Testis (tissue), 2 donors: ENCODE measurements at regions not wholly inside any gene's neighbourhood (a gene's known extent, or its start where the extent isn't known, plus 50 kb on each side); places are given as distances from the start of the nearest gene placed in this dataset.
A peak's percentile ranks its signal among the peaks of the same experiment; 100 is the strongest.

Experiments used
- DNase-seq: peaks from one replicate; pipeline ENCODE4 v3.0.0-alpha.2; 2019
- H3K27ac ChIP-seq, 2 donors: fragments of 200-600 bp; sonication (generic); one replicate each; pipeline ENCODE4 v1.5.1; 2019
- H3K27me3 ChIP-seq: fragments of 200-600 bp; sonication (generic); one replicate; pipeline ENCODE4 v1.5.1; 2019
- H3K36me3 ChIP-seq: fragments of 200-600 bp; sonication (generic); one replicate; pipeline ENCODE4 v1.5.1; 2017; ENCODE audit warnings: low read depth; ENCODE audit errors: missing control alignments
- H3K4me1 ChIP-seq: fragments of 200-600 bp; sonication (generic); one replicate; pipeline ENCODE4 v1.5.1; 2019
- H3K4me3 ChIP-seq, 2 donors: fragments of 200-600 bp; sonication (generic); one replicate each; pipeline ENCODE4 v1.5.1; 2017 to 2019
- H3K9me3 ChIP-seq: fragments of 200-600 bp; sonication (generic); one replicate; pipeline ENCODE4 v1.5.1; 2017
- POLR2A ChIP-seq: fragments of 450-650 bp; IDR thresholded peaks from one replicate; pipeline ENCODE4 v1.6.1; 2017; ENCODE audit warnings: antibody characterized with exemption, mild to moderate bottlenecking, moderate library complexity
- WGBS, 2 donors: methylation state at CpG; one replicate each; pipeline ENCODE4 v1.1.5; 2018; 5-methylcytosine and 5-hydroxymethylcytosine counted together
- intact Hi-C: fragments of 100-400 bp; cut with DNase I; formaldehyde crosslinking; loops from one replicate; pipeline ENCODE4 v1.15.1; 2023; ENCODE audit warnings: low total_unique reads
- TF ChIP-seq, protein P1 (sequence below), 3 experiments: fragments of 450-650 bp in 2 of 3; fragments of 200-600 bp in 1 of 3; sonication (generic) in 1 of 3; IDR thresholded peaks; one replicate each; pipeline ENCODE4 v1.5.1; 2016 to 2019; ENCODE audit warnings: antibody characterized with exemption in 3 of 3, mild to moderate bottlenecking in 2 of 3, moderate library complexity in 1 of 3

DNA sequence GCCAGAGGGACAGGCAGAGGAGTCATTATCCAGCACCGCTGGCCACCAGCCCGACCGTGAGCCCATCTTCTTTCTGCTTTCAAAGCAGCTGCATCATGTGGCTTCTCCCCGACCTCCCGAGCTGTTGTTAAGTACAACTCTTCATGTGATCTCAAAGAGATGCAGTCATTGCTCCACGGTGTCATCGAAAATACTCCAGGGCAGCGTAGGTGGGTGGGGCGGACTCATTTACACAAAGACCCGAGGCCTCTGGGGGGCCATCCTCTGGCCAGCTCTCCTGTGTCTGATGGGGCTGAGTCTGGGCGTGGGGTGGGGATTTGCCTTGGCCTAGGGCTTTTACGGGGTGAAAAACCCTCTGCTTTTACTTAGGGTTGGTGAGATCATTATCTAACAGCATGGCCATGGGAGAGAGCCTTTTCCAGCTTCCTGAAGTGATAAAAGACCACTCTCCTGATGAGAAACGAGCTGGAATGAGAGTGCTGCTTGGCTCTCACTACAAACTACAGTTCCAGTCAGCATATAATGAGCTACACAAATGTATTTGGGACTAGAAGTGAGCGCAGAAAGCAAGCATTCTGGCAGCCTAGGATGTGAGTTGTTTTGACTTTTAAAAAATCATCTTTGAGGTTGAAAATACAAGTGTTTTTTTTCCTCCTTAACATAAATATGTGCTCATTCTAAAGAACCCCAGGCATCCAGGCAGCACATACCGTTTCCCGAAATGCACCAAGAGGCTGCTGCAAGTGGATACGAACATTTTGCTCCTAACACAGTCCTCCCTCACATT, 165.0 kb downstream of the RHOU start:
- H3K27ac ChIP-seq: no peak overlapping the region
- WGBS, 2 donors: 45 to 62% methylated on average over 17 of the region's 17 CpGs
- no peaks in the 10 kb centered on the region for H3K27me3 ChIP-seq
- no peaks in the 10 kb centered on the region for H3K36me3 ChIP-seq
- intact Hi-C loops: no loop called here
- DNase-seq: peak; percentile 66
- TF ChIP-seq, protein P1, sequence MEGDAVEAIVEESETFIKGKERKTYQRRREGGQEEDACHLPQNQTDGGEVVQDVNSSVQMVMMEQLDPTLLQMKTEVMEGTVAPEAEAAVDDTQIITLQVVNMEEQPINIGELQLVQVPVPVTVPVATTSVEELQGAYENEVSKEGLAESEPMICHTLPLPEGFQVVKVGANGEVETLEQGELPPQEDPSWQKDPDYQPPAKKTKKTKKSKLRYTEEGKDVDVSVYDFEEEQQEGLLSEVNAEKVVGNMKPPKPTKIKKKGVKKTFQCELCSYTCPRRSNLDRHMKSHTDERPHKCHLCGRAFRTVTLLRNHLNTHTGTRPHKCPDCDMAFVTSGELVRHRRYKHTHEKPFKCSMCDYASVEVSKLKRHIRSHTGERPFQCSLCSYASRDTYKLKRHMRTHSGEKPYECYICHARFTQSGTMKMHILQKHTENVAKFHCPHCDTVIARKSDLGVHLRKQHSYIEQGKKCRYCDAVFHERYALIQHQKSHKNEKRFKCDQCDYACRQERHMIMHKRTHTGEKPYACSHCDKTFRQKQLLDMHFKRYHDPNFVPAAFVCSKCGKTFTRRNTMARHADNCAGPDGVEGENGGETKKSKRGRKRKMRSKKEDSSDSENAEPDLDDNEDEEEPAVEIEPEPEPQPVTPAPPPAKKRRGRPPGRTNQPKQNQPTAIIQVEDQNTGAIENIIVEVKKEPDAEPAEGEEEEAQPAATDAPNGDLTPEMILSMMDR (IDR thresholded peaks at IDR 0.05): no peak
- TF ChIP-seq POLR2A: no peak
- peaks cover 12% of the 10 kb centered on the region for H3K4me1 ChIP-seq
- no peak overlapping the region for H3K4me3 ChIP-seq
- no peaks in the 10 kb centered on the region for H3K9me3 ChIP-seq

- Histone ChIP-seq H3K9me3 (no peaks in the 10 kb centered on the region), H3K27me3 (no peaks in the 10 kb centered on the region), H3K4me3 (no peak overlapping the region), H3K27ac (no peak overlapping the region), H3K36me3 (no peaks in the 10 kb centered on the region), H3K4me1 (peaks cover 12% of the 10 kb centered on the region)
- intact Hi-C loops: no loop called here
- 80 to 84% methylated on average over 6 of the region's 6 CpGs for WGBS, 2 donors
- DNase-seq: no peak
- TF ChIP-seq POLR2A: no peak
- TF ChIP-seq, protein P1 (IDR thresholded peaks at IDR 0.05): no peak
Observed at GRCh38 chr1:228900886-228901392, 165.7 kb downstream of the RHOU start.

DNA sequence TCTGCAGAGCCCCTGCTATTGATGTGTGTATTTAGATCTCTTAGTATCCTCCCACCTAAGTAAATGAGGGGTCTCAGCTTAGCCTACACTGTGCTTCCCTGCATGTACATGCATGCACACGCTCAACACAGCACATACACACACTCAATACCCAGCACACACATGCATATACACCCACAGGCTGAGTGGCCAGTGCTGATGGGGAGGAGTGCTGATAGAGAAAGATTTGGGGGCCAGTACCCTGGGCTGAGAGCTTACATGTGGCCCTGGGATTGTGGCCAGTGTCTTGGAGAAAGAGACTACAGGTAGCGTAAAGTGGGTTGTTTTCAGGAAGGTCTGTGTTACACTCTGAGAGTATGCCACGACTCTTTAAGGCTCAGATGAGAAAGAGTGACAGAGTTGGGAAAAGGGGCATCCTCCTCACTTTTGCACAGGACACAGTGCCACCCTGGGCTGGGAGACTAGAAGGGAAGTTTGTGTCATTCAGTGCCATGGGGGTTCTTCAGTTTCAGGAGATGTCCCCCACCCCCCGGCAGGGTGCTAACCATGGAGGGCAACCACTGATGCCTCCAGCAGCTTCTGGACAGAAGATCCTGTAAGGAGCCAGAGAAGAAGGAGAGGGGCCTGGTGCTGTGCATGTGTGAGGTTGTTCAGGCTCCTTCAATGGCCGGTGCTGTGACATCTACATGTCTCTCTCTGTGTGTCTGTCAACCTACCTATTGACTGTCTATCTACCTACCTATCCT, 166.8 kb downstream of the RHOU start:
- Histone ChIP-seq H3K36me3 (no peaks in the 10 kb centered on the region), H3K9me3 (no peaks in the 10 kb centered on the region), H3K4me3 (no peak overlapping the region), H3K27me3 (no peaks in the 10 kb centered on the region), H3K4me1 (peaks cover 12% of the 10 kb centered on the region), H3K27ac (no peak overlapping the region)
- TF ChIP-seq, protein P1 (IDR thresholded peaks at IDR 0.05): no peak
- TF ChIP-seq POLR2A: no peak
- no peak for DNase-seq
- 76 to 94% methylated on average over 4 to 5 of the region's 5 CpGs for WGBS, 2 donors
- intact Hi-C loops: no loop called here

DNA sequence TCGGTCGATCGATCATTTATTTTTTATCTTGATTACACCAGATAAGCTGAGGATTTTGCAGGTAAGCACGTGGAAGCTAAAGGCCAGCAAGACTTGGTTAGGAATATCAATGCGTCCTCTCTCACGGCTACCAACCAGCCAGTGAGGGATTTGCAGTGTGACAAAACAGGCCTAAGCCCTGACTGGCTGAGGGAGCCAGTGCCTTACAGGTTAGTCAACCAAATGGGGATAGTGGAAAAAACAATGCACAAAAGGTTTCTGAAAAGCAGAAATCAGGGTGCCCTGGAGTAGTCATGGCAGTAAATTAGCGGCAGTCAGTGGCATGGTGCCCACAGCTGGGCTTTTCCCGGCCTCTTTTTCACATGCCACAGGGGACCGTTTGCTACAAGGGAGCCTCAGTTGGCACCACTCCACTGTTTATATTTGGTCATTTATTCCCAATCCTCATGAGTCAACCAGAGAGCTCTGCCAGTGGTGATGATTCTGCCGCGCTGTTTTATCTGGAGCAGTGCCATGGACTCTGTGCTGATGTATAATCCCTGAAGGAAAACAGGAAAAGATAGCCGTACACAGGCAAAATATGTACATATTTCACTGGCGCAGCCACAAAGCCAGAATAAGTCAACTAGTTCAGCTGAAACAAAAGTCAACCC, 167.6 kb downstream of the RHOU start:
- H3K27me3 ChIP-seq: no peaks in the 10 kb centered on the region
- no peak overlapping the region for H3K27ac ChIP-seq
- WGBS, 2 donors: 59 to 63% methylated on average over 13 of the region's 13 CpGs
- H3K9me3 ChIP-seq: no peaks in the 10 kb centered on the region
- TF ChIP-seq POLR2A: no peak
- TF ChIP-seq, protein P1 (IDR thresholded peaks at IDR 0.05): no peak
- peaks cover 12% of the 10 kb centered on the region for H3K4me1 ChIP-seq
- H3K36me3 ChIP-seq: no peaks in the 10 kb centered on the region
- H3K4me3 ChIP-seq: no peak overlapping the region
- intact Hi-C loops: no loop called here
- peak; percentile 80 for DNase-seq
